ENCODE measurements at regions not wholly inside any gene's neighbourhood (a gene's known extent, or its start where the extent isn't known, plus 50 kb on each side); places are given as distances from the start of the nearest gene placed in this dataset.

DNA sequence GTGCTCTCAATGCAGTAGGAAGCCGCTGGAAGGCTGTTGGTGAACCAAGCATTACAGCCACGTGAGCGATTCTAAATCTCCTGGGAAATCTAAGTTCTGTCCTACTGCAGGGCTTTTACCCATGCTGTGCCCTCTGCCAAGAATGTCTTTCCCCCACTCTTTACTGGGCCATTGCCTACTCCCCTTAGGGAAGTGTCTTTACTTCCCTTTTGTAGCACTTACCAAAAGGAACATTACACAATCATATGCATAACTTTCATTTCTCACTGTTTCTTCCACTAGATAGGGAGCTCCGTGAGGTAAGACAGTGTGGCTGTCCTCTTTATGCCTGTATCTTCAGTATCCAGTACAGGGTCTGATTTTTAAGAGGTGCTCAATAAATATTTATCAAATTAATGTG, 241.7 kb upstream of the NR4A3 start:
- TF ChIP-seq CTCF (IDR thresholded peaks at IDR 0.05; ENCODE audit: borderline replicate concordance, extremely low read depth, low read length, poor library complexity, severe bottlenecking) (no peak), EZH2 (IDR thresholded peaks at IDR 0.05; ENCODE audit: borderline replicate concordance, low read depth, low read length, severe bottlenecking) (no peak)

Data from DND-41 (cell line).